Liver (tissue), 7 donors: ENCODE measurements at regions not wholly inside any gene's neighbourhood (a gene's known extent, or its start where the extent isn't known, plus 50 kb on each side); places are given as distances from the start of the nearest gene placed in this dataset.
"Not testable (repeated sequence)": the region's sequence is repeated elsewhere in the genome, so short reads cannot be mapped to it uniquely, and the experiment has no call there.

Experiments
- DNase-seq: peaks from one replicate; pipeline ENCODE4 v3.0.0-alpha.2; 2017; ENCODE audit warnings: low spot score
- H3K27ac ChIP-seq, 2 donors: one replicate each; pipeline ENCODE4 v1.7.0; 2013; ENCODE audit warnings: inconsistent platforms in 2 of 2, low read length in 2 of 2, control low read depth in 1 of 2, low read depth in 1 of 2, mild to moderate bottlenecking in 1 of 2
- H3K27me3 ChIP-seq, 4 donors: one replicate each; pipeline versions ENCODE4 v1.6.1 to v1.7.0; 2013; ENCODE audit warnings: low read length in 3 of 4, inconsistent platforms in 1 of 4, mild to moderate bottlenecking in 1 of 4, moderate library complexity in 1 of 4; ENCODE audit not compliant: control insufficient read depth in 4 of 4, insufficient read depth in 4 of 4
- H3K36me3 ChIP-seq, 4 donors: one replicate each; pipeline versions ENCODE4 v1.6.1 to v1.7.0; 2013; ENCODE audit warnings: low read length in 3 of 4, mild to moderate bottlenecking in 3 of 4, low read depth in 1 of 4, moderate library complexity in 1 of 4; ENCODE audit not compliant: control insufficient read depth in 4 of 4, insufficient read depth in 3 of 4
- H3K4me1 ChIP-seq, 4 donors: one replicate each; pipeline versions ENCODE4 v1.6.1 to v1.7.0; 2013; ENCODE audit warnings: low read length in 3 of 4, mild to moderate bottlenecking in 3 of 4, moderate library complexity in 1 of 4; ENCODE audit not compliant: control insufficient read depth in 4 of 4, insufficient read depth in 4 of 4
- H3K4me3 ChIP-seq, 3 donors: one replicate each; pipeline versions ENCODE4 v1.6.1 to v1.7.0; 2013; ENCODE audit warnings: low read length in 3 of 3, control low read depth in 1 of 3, low read depth in 1 of 3, mild to moderate bottlenecking in 1 of 3
- H3K9ac ChIP-seq, 2 donors: one replicate each; pipeline ENCODE4 v1.7.0; 2013; ENCODE audit warnings: low read length in 2 of 2, mild to moderate bottlenecking in 2 of 2, moderate library complexity in 2 of 2, control low read depth in 1 of 2, low read depth in 1 of 2
- H3K9me3 ChIP-seq, 4 donors: one replicate each; pipeline versions ENCODE4 v1.6.1 to v1.7.0; 2013; ENCODE audit warnings: low read length in 3 of 4; ENCODE audit not compliant: control insufficient read depth in 4 of 4
- EGR1 ChIP-seq, 2 donors: IDR thresholded peaks; 2 replicates each; pipeline ENCODE4 v1.6.1; 2016 to 2018; ENCODE audit warnings: antibody characterized with exemption in 2 of 2, low read depth in 2 of 2
- FOXA1 ChIP-seq: IDR thresholded peaks from 2 replicates; pipeline ENCODE4 v1.6.1; 2016; ENCODE audit warnings: antibody characterized with exemption
- FOXA2 ChIP-seq: IDR thresholded peaks from 2 replicates; pipeline ENCODE4 v1.6.1; 2016; ENCODE audit warnings: antibody characterized with exemption
- GABPA ChIP-seq, 2 donors: IDR thresholded peaks in 1 of 2; conservative IDR thresholded peaks in 1 of 2; 2 replicates each; pipeline ENCODE4 v1.6.1; 2016; ENCODE audit warnings: antibody characterized with exemption in 2 of 2, mild to moderate bottlenecking in 1 of 2, moderate library complexity in 1 of 2
- HNF4A ChIP-seq, 2 donors: conservative IDR thresholded peaks; 2 replicates each; pipeline ENCODE4 v1.6.1; 2016; ENCODE audit warnings: antibody characterized with exemption in 2 of 2, mild to moderate bottlenecking in 2 of 2
- HNF4G ChIP-seq: IDR thresholded peaks from 2 replicates; pipeline ENCODE4 v1.6.1; 2016; ENCODE audit warnings: antibody characterized with exemption
- JUND ChIP-seq, 2 donors: IDR thresholded peaks; 2 replicates each; pipeline ENCODE4 v1.6.1; 2016; ENCODE audit warnings: antibody characterized with exemption in 2 of 2
- NR2F2 ChIP-seq: IDR thresholded peaks from 2 replicates; pipeline ENCODE4 v1.6.1; 2016; ENCODE audit warnings: antibody characterized with exemption
- RAD21 ChIP-seq, 2 donors: IDR thresholded peaks; 2 replicates each; pipeline ENCODE4 v1.6.1; 2016; ENCODE audit warnings: antibody characterized with exemption in 2 of 2, mild to moderate bottlenecking in 2 of 2
- RXRA ChIP-seq, 2 donors: IDR thresholded peaks; 2 replicates each; pipeline ENCODE4 v1.6.1; 2017 to 2018; ENCODE audit warnings: antibody characterized with exemption in 2 of 2, mild to moderate bottlenecking in 1 of 2
- SP1 ChIP-seq: IDR thresholded peaks from 2 replicates; pipeline ENCODE4 v1.6.1; 2018; ENCODE audit warnings: antibody characterized with exemption, mild to moderate bottlenecking
- TAF1 ChIP-seq: conservative IDR thresholded peaks from 2 replicates; pipeline ENCODE4 v1.6.1; 2016; ENCODE audit warnings: antibody characterized with exemption, mild to moderate bottlenecking
- YY1 ChIP-seq: IDR thresholded peaks from 2 replicates; pipeline ENCODE4 v1.6.1; 2016; ENCODE audit warnings: antibody characterized with exemption, mild to moderate bottlenecking
- WGBS: extraction: QIAGEN DNeasy Blood & Tissue Kit; methylation state at CpG from one replicate; pipeline ENCODE4 v1.1.7; 2013; 5-methylcytosine and 5-hydroxymethylcytosine counted together
- TF ChIP-seq, protein P1 (sequence below): IDR thresholded peaks from 2 replicates; pipeline ENCODE4 v1.6.1; 2016; ENCODE audit warnings: antibody characterized with exemption
- TF ChIP-seq, protein P2 (sequence below): IDR thresholded peaks from 2 replicates; pipeline ENCODE4 v1.6.1; 2016; ENCODE audit warnings: antibody characterized with exemption, mild to moderate bottlenecking
- TF ChIP-seq, protein P3 (sequence below): IDR thresholded peaks from 2 replicates; pipeline ENCODE4 v1.6.1; 2016; ENCODE audit warnings: antibody characterized with exemption
- TF ChIP-seq, protein P4 (sequence below): IDR thresholded peaks from 2 replicates; pipeline ENCODE4 v1.6.1; 2016; ENCODE audit warnings: antibody characterized with exemption
- donor health status: healthy.
- donor health status: healthy.
- donor health status: healthy.
- donor health status: healthy.

DNA sequence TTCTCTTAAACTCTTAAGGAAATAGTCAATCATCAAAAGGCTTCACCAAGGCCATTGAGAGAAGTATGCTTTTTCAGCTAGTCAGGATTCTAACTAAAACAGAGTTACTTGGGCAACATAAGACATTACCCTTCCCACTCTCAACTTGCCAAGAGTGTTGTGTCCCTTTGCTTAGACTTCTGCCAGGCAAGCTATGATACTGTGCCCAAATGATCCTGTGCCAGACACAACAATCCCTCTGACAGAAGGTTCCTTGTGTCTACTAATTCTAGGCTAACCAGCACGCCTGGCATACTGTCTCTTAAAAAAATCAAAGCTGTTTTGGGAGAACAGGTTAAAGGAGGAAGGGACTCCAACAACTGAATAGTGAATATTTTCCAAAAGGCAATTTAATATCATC lies 750.6 kb downstream of the CDY1 start:
- H3K27ac ChIP-seq, H3K27me3 ChIP-seq: not testable (repeated sequence)

DNA sequence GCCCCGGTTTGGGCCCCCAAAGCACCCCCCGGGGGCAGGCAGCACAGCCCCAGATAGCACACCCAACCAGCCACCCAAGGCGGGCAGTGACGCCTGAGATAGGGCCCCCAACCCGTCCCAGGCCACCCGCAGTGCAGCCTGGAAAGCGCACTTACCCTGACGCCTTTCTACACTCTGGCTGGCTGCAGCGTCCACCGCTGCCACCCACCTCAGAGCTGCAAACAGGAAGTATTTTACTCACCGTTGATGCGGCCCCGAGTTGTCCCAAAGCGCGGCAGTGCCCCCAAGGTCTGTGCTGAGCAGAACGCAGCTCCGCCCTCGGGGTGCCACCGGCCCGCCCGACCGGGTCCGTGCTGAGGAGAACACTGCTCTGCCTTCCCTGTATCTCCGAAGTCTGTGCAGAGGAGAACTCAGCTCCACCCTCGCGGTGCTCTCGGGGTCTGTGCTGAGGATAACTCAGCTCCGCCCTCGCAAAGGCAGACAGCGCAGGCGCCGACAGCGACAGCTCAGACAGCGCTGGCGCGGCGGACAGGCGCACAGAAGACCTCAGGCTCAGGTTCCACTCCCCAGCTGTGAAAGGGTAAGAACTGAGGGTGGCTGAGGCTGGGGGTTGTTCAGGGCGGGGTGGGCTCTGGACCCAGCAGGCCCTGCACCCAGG lies 786.9 kb downstream of the CDY1 start:
- WGBS: 57% methylated on average over 39 of the region's 39 CpGs
- TF ChIP-seq FOXA1: no peak
- TF ChIP-seq NR2F2: no peak
- no peak for TF ChIP-seq RXRA (IDR thresholded peaks at IDR 0.05)
- no peak for TF ChIP-seq FOXA2
- TF ChIP-seq, protein P1, sequence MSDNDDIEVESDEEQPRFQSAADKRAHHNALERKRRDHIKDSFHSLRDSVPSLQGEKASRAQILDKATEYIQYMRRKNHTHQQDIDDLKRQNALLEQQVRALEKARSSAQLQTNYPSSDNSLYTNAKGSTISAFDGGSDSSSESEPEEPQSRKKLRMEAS: no peak
- TF ChIP-seq SP1: no peak
- TF ChIP-seq HNF4A (conservative IDR thresholded peaks at IDR 0.05): no peak
- no peak for TF ChIP-seq EGR1 (IDR thresholded peaks at IDR 0.05; ENCODE audit: low read depth in 2 of 2)
- no peak for TF ChIP-seq JUND (IDR thresholded peaks at IDR 0.05)
- TF ChIP-seq, protein P2, sequence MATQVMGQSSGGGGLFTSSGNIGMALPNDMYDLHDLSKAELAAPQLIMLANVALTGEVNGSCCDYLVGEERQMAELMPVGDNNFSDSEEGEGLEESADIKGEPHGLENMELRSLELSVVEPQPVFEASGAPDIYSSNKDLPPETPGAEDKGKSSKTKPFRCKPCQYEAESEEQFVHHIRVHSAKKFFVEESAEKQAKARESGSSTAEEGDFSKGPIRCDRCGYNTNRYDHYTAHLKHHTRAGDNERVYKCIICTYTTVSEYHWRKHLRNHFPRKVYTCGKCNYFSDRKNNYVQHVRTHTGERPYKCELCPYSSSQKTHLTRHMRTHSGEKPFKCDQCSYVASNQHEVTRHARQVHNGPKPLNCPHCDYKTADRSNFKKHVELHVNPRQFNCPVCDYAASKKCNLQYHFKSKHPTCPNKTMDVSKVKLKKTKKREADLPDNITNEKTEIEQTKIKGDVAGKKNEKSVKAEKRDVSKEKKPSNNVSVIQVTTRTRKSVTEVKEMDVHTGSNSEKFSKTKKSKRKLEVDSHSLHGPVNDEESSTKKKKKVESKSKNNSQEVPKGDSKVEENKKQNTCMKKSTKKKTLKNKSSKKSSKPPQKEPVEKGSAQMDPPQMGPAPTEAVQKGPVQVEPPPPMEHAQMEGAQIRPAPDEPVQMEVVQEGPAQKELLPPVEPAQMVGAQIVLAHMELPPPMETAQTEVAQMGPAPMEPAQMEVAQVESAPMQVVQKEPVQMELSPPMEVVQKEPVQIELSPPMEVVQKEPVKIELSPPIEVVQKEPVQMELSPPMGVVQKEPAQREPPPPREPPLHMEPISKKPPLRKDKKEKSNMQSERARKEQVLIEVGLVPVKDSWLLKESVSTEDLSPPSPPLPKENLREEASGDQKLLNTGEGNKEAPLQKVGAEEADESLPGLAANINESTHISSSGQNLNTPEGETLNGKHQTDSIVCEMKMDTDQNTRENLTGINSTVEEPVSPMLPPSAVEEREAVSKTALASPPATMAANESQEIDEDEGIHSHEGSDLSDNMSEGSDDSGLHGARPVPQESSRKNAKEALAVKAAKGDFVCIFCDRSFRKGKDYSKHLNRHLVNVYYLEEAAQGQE: no peak
- TF ChIP-seq YY1: no peak
- no peak for TF ChIP-seq GABPA (IDR thresholded peaks at IDR 0.05 in 1 of 2, conservative IDR thresholded peaks at IDR 0.05 in 1 of 2)
- TF ChIP-seq TAF1: no peak
- TF ChIP-seq RAD21 (IDR thresholded peaks at IDR 0.05): no peak
- TF ChIP-seq HNF4G: no peak
- TF ChIP-seq, protein P3, sequence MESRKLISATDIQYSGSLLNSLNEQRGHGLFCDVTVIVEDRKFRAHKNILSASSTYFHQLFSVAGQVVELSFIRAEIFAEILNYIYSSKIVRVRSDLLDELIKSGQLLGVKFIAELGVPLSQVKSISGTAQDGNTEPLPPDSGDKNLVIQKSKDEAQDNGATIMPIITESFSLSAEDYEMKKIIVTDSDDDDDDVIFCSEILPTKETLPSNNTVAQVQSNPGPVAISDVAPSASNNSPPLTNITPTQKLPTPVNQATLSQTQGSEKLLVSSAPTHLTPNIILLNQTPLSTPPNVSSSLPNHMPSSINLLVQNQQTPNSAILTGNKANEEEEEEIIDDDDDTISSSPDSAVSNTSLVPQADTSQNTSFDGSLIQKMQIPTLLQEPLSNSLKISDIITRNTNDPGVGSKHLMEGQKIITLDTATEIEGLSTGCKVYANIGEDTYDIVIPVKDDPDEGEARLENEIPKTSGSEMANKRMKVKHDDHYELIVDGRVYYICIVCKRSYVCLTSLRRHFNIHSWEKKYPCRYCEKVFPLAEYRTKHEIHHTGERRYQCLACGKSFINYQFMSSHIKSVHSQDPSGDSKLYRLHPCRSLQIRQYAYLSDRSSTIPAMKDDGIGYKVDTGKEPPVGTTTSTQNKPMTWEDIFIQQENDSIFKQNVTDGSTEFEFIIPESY: no peak
- TF ChIP-seq, protein P4, sequence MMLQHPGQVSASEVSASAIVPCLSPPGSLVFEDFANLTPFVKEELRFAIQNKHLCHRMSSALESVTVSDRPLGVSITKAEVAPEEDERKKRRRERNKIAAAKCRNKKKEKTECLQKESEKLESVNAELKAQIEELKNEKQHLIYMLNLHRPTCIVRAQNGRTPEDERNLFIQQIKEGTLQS: no peak
- Histone ChIP-seq H3K27me3 (no peaks in the 10 kb centered on the region), H3K9ac (no peak overlapping the region), H3K9me3 (no peaks in the 10 kb centered on the region), H3K36me3 (no peaks in the 10 kb centered on the region), H3K4me3 (no peak overlapping the region), H3K27ac (no peak overlapping the region), H3K4me1 (no peaks in the 10 kb centered on the region)
- no peak for DNase-seq

More for the DNA sequence above, 750.6 kb downstream of the CDY1 start:
- H3K4me3 ChIP-seq, DNase-seq, H3K9ac ChIP-seq, H3K9me3 ChIP-seq, H3K36me3 ChIP-seq, H3K4me1 ChIP-seq: not testable (repeated sequence)
- 21% methylated on average over 1 of the region's 1 CpG for WGBS
